Astrocyte of the cerebellum (primary cell): ENCODE measurements at regions not wholly inside any gene's neighbourhood (a gene's known extent, or its start where the extent isn't known, plus 50 kb on each side); places are given as distances from the start of the nearest gene placed in this dataset.
"Not testable (repeated sequence)": the region's sequence is repeated elsewhere in the genome, so short reads cannot be mapped to it uniquely, and the experiment has no call there.

Experiments used
- DNase-seq: peaks from one replicate; pipeline ENCODE4 v3.0.0-alpha.2; 2011; ENCODE audit warnings: low read depth
- H3K4me3 ChIP-seq: 2 replicates; pipeline ENCODE4 v1.5.1; 2011; ENCODE audit warnings: mild to moderate bottlenecking, low read depth, low read length, moderate library complexity
- in situ Hi-C: cut with HindIII; loops from 2 replicates; pipeline ENCODE4 v1.10.0; 2017; ENCODE audit warnings: low sequenced_read_pairs
- TF ChIP-seq, protein P1 (sequence below): IDR thresholded peaks from 2 replicates; pipeline ENCODE4 v1.5.1; 2012; ENCODE audit warnings: low read length, low read depth, moderate library complexity, mild to moderate bottlenecking; ENCODE audit errors: missing control alignments

DNA sequence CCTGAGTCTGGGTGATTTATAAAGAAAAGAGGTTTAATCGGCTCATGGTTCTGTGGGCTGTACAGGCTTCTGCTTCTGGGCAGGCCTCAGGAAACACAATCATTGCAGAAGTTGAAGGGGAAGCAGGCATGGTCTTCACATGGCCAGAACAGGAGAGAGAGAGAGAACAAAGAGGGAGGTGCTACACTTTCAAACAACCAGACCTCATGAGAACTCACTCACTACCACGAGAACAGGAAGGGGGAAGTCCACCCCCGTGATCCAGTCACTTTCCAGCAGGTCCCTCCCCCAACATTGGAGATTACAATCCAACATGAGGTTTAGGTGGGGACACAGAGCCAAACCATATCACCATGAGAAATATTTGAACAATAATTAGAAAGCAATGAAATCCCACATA, 222.9 kb downstream of the FAM72C start:
- in situ Hi-C loops = no loop called here
- TF ChIP-seq, protein P1, sequence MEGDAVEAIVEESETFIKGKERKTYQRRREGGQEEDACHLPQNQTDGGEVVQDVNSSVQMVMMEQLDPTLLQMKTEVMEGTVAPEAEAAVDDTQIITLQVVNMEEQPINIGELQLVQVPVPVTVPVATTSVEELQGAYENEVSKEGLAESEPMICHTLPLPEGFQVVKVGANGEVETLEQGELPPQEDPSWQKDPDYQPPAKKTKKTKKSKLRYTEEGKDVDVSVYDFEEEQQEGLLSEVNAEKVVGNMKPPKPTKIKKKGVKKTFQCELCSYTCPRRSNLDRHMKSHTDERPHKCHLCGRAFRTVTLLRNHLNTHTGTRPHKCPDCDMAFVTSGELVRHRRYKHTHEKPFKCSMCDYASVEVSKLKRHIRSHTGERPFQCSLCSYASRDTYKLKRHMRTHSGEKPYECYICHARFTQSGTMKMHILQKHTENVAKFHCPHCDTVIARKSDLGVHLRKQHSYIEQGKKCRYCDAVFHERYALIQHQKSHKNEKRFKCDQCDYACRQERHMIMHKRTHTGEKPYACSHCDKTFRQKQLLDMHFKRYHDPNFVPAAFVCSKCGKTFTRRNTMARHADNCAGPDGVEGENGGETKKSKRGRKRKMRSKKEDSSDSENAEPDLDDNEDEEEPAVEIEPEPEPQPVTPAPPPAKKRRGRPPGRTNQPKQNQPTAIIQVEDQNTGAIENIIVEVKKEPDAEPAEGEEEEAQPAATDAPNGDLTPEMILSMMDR = no peak
- DNase-seq = no peak

GRCh38 chr1:143736562-143736961, 235.2 kb downstream of the FAM72C start:
- no peak for DNase-seq
- no peak overlapping the region for H3K4me3 ChIP-seq
- in situ Hi-C loops = no loop called here
- TF ChIP-seq, protein P1 = no peak

More for the DNA sequence above, 222.9 kb downstream of the FAM72C start:
- no peak overlapping the region for H3K4me3 ChIP-seq

GRCh38 chr1:143735764-143736461, 235.9 kb downstream of the FAM72C start:
- in situ Hi-C loops = no loop called here
- TF ChIP-seq, protein P1 = no peak
- no peak overlapping the region for H3K4me3 ChIP-seq
- no peak for DNase-seq

GRCh38 chr1:143734261-143734660, 237.5 kb downstream of the FAM72C start:
- H3K4me3 ChIP-seq, DNase-seq, in situ Hi-C loops: not testable (repeated sequence)

DNA sequence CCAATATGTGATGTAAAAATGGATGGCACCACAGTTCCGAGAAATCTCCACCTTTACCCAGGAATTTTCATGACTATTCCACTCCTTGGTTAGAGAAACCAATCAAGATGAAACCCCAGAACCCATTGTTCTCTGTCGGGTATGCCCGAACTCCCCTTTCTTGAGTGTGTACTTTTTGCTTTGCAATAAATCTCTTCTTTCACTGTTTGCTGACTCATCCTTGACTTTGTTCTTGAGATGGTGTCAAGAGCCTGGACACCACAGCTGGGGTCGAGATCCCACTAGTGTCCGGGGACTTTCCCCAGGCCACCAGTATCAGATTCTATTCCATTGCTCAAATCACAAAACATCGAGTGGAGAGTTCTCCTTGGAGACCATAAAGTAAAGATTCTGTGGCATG, 240.9 kb downstream of the FAM72C start:
- DNase-seq, in situ Hi-C loops, H3K4me3 ChIP-seq: not testable (repeated sequence)

DNA sequence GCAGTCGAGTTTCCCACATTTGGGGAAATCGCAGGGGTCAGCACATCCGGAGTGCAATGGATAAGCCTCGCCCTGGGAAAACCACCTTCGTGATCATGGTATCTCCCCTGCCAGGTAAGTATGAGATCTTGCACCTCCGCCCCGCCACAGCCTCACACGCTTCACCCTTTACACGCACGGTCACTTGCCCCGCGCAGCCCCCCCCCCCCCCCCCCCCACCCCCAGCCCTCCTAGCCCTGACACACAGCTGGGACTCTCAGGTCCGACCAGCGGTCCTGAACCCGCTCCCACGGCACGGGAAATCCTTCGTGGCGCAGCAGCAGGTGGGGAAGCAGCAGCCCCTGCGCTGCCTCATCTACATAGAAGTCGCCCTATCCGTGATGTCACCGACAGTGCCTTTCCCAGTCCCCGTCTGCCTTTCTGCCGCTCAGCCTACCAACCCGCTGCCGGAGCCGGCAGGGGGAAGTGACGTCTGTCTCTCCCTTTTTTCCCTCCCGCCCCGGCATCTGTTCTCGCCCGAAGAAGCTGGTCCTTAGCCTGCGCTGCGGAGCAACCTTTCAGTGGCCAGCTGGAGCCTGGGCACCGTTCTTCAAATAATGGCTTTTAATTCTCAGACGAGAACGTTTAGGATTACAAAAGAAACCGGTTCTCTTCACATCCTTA, 242.2 kb downstream of the FAM72C start:
- H3K4me3 ChIP-seq, DNase-seq, in situ Hi-C loops: not testable (repeated sequence)

DNA sequence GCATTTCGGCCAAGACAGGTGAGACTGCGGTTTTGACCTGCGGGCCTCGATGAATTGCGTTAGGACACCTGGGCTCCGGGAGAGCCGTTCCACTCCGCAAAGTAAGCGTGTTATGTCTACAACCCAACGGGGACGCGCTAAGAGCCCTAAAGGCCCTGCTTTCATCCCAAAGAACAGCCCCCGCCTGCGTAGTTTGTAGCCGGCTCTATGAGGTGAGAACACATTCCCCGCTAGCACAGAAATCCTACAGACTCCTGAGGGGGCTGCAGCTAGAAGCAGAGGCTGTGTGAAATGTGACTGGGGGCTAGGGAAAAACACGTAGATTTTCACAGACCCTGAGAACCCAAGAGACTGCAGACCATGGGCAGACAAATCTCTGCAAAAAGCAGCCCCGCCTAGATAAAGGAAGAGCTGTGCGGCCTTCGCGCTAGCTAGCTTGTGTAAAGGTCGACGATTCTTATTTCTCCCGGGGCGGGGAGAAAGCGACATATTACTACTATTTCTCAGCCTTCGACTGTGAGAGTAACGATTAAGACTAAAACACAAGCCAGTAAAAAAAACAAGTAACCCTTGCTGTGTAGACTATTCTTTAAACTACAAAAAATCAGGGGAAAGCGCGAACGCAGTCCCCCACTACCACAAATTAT, 242.9 kb downstream of the FAM72C start:
- H3K4me3 ChIP-seq, DNase-seq, in situ Hi-C loops: not testable (repeated sequence)

GRCh38 chr1:143727263-143727662, 244.5 kb downstream of the FAM72C start:
- H3K4me3 ChIP-seq = no peak overlapping the region
- TF ChIP-seq, protein P1 = no peak
- no peak for DNase-seq
- in situ Hi-C loops = no loop called here
